Activated CD4-positive, alpha-beta T cell treated with anti-CD3 and anti-CD28 coated beads, Interleukin-2, Interleukin-4, amounts not matched to agents 100 ng/mL and 50 ng/mL, durations not matched to agents 16 hours and 8 hours (primary cell): ENCODE measurements at regions not wholly inside any gene's neighbourhood (a gene's known extent, or its start where the extent isn't known, plus 50 kb on each side); places are given as distances from the start of the nearest gene placed in this dataset.
"Not testable (repeated sequence)": the region's sequence is repeated elsewhere in the genome, so short reads cannot be mapped to it uniquely, and the experiment has no call there.

Experiments used
- DNase-seq: peaks from one replicate; pipeline ENCODE4 v3.0.0-alpha.2; 2020; ENCODE audit warnings: low spot score

DNA sequence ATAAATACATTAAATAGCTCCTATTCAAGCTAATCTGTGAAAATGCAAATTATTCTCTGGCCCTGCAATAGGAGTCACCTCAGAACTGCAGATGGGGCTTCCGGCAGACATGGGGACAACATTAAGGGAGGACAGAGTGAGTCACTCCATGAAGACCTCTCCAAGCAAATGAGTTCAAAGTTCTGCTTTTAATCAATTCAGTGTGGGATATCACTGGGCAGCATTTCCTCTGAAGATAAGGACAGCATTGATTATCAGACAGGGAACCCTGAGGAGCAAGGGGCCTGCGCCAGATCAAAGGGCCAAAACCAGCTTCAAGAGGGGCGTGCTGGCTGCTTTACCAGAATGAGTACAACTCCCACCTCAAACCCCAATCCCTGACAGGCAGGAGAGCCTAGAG lies 356.9 kb upstream of the KLHL29 start:
- no peak for DNase-seq

DNA sequence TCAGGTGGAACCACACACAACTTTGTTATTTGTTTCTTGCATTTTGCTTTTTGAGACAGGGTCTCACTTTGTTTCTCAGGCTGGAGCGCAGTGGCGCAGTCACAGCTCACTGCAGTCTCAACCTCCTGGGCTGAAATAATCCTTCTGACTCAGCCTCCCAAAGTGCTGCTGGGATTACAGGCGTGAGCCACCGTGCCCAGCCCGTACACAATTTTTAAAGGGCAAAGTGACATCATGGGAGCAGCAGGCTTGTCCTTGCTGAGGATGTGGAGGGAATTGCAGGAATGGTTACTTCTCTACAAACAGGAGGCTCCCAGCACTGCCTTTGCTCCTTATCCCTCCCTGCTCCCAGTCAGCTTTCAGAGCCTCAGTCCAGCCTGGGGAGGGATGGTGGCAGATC lies 355.9 kb upstream of the KLHL29 start:
- no peak for DNase-seq

DNA sequence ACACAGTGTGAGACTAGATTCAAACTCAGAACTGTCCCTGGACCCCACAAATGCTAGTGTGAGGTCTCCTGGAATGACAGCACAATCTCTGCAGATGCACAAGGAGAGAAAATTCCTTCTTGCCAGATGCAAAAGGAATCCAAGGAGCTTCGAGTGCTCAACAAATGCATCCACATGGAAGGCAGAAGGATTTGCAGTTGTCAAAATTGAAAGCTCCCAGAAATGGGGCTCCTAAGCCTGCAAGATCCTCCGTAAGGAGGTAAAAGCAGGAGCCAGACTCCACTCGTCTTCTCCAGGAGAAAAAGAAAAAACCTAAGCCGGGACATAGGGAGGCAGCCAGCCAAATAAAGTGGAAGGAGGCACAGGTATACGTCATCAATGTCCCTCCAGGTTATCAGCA lies 355.0 kb upstream of the KLHL29 start:
- no peak for DNase-seq

DNA sequence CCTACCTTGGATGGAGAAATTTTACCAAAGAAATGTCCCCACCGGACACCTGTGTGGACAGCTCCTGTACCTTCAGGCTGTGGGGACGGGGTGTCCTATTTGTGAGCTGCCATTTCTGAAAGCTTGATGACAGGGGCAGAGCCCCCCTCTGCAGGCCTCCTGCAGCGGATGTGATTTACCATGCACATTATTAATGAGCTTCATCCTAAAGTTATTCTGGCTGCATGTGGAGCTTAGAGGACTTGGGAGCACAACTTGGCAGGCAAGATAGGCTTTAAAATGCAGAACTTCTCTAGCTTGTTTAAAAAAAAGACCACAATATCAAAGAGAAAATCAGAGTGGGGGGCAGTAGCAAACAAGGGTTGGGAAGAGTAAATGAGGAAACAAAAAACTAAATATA lies 350.0 kb upstream of the KLHL29 start:
- DNase-seq = no peak

DNA sequence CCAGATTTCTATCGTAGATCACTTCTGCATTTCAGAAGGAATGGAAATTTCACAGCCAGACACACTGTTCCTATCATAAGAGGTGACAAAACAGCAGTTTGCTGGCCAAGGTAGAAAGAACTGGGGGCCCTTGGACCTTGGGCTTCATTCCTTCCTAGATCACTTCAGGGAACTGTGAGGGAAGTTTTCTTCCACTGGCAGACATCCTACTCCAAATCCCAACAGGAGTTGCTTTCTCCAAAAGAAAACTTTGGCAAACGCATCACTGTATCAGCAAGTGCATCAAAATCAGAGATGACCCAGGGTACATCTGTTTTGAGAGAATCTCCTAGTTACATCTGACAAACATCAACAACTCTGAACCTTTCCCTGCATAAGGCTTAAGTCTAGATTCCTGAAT lies 348.4 kb upstream of the KLHL29 start:
- no peak for DNase-seq

DNA sequence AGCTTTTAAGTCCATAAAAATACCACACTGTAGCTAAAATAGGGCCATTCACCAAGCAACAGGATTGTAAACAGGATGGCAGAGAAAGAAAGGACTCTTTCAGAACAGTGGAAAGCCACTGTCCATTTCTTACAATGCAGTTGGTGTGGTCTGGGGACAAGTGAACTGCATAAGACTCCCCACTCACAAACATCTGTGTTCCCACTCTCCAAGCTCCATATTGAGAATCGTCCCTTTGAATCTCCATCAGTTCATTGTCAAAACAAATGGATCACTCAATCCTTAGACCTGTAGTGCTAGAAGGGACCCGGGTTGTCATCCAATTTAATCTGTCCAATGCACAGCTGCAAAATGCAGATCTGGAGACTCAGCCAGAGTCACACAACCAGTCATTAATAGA lies 347.4 kb upstream of the KLHL29 start:
- no peak for DNase-seq

DNA sequence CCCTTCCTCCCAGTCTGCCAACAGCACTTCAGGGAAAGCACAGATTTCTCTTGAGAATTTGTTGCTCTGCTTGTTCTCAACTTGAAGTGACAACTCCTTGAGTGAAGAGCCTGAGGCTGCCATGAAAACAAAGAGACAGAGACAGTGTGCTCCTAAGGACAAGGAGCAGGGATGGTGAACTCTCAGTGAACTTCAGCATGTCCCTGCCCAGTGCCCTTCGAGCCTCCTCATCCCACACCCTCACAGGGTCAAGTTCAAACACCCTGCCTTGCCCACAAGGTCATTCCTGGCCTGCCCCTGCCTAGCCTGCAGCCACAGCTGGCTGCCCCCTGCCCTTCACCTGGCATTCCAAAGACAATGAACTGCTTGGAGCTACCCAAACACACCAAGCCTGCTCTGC lies 343.5 kb upstream of the KLHL29 start:
- DNase-seq = no peak

DNA sequence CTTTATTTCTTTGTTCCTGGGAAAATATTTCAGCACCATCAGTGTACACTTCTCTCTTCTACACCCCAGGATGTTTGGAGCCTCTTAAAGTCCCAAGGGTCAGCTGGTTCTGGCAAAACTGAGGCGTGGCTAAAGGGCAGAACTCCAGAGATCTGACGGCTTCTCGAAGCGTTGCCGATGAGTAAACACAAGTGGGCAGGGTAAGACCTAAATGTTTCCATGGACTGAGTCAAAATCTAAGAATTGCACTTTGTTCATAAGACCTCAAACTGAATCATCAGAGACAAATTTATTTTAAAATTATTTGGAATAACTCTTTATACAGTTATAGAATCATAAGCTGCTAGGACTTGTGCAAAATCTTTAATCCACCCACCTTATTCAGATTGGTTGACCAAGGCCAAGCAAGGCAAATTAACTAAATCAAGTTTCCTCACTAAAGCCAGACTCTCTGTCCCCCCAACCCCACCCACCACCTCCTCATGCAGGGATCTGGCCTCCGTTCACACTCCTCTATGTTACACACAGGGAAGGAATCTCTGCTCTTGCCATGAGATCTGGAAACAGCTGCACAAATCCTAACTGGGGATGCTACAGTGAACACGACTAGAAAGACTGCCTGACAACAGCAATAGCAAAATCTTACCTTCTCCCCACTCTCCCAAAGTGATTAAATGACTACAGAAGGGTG lies 342.6 kb upstream of the KLHL29 start:
- no peak for DNase-seq

DNA sequence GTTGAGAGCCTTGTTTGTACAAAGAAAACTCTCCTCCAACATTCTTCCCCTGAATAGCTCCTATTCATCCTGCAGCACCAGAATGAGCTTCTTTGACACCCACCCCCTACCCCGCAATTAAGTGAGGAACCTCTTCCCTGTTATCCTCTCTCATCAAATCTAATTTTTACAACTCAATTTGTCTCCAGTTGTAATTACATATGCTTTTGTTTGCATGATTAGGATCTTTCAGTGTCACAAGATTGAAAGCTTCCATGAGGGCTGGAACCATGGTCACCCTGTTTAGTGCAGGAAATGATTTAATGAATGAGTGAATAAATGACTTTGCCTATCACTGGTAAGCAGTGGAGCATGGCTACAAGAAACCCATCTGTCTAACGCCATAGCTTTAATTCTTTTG lies 334.6 kb upstream of the KLHL29 start:
- DNase-seq = no peak

DNA sequence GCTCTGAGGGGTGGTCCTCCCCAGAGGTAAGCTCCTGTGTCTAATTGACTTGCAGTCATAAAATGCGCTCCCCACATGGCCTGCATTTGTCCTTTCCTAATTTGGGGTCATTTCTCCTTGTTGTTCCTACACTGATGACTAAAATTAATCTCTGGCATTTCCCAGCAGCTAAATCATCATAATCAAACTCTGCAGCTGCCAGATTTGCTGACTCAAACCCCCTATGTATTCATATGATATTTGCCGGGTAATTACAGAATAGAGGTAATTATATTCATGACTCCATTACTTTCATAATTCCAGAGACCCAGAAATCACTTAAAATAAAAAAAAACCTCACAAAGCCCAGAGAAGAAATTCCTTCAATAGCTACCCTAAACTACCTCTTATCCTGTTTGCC lies 331.4 kb upstream of the KLHL29 start:
- no peak for DNase-seq

DNA sequence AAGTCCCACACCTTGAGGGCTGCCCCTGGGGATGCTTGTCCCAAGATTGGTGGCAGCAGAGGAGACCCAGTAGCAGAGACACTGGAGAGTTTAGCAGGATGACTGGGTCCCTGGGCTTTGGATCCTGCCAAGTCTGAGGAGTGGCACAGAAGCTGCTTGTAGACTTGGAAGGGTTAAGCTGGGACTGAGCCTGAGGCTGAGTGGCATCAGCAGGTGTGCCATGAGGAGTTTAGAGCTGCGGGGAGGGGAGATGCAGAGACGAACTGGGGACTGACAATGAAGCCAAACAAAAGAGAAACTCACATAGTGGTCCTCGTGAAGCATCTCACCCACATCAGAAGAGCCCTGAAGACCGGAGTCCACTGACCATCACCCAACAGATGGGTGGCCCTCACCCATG lies 329.7 kb upstream of the KLHL29 start:
- no peak for DNase-seq

DNA sequence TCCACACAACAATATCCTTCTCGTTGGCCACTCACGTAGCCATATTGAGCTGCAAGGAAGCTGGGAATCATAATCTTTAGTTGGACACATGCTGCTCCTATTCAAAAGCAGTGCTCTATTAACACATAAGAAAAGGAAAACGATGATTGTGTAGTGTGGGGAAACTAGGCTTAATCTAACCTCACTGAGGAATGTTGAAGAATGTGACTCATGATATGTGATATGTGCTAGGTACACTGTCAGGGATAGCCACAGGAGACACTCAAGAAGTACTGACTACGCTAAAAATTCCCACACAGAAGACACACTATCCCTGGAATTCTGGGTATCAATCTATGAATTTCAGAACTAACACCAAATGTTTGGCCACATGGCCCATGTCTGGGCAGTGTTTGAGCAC lies 328.1 kb upstream of the KLHL29 start:
- not testable (repeated sequence) for DNase-seq

DNA sequence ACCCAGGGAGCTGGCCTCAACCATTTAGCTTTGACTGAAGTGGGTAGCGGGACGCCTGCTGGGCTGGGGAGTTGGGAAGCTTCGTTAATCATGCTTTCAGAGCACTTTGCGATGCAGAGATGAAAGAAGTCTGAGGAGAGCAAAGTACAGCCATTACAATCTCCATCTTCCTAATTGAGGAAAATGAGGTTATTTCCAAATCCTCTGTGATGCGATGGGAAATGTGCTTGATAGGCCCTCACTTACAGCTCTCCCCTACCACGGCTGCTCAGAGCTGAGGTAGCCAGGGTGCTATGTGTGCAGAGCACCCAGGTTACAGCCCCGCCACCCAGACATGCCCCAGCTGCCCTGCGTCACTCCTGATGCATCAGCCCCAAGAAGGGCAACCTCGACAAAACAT lies 326.5 kb upstream of the KLHL29 start:
- no peak for DNase-seq

DNA sequence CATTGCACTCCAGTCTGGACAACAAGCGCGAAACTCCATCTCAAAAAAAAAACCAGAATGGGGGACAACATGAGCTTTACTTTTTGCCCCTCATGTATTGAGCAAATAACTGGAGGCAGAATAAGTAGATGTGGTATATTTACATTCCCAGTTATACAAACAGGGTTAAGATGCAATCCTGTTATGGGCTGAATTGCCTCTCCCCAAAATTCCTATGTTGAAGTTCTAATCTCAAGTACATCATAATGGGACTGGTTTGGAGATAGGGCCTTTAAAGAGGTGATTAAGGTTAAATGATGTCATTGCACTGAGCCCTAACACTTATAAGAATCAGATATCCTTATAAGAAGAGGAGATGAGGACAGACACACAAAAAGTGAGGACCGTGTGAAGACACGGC lies 319.8 kb upstream of the KLHL29 start:
- DNase-seq = no peak

DNA sequence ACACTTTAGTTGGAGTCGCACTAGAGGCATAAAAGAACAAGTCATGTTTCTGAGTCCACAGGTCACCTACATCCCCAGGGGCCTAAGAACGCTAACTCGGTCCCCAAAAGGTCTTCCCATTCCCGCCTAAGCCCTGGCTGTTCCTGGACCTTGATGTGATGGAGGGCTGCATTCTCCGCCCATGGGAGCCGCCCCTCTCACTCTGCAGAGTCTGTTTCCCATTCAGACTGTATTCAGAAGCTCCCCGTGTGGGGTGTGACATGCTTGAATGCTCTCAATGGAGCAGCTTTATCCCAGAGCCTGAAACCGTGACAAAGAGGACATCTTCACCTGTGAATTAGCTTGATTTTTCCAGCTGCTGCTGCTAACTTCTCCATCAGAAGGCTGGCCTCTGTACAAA lies 319.0 kb upstream of the KLHL29 start:
- DNase-seq = no peak

DNA sequence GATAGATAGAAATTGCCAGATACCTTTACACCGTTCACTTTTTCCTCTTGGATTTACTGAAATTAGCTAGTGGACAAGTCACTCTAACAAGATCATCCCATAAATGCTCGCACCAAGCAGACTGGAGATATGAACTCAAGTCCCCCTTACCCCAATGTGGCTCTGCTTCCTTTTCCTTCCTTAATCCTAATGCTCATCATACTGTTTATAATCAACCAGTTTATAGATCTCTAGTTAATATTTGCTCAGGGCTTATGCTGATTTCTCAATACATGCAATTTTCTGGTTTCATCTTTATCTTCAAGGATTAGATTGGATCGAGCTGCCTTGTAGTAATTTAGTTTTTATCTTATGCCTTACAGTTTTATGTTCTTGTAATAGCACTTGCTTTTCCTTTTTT lies 318.3 kb upstream of the KLHL29 start:
- DNase-seq = no peak

DNA sequence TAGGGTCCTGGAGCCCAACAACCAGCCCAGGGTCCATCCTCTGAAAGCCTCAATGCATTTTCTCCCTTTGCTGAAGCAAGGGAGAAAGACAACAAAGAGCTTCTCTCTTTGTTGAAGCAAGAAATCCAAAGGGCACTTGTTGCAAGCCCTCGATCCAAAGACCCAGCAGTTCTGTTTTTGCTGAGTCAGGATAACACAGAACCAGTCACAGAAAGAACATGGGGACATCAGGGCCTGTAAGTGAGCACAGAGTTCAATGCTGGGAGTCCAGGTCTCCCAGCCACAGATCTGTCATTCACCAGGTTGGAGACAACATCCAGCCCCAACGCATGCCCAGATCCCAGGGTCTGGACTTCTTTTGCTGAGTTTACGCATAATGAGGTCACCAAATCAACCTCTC lies 315.8 kb upstream of the KLHL29 start:
- DNase-seq = no peak

DNA sequence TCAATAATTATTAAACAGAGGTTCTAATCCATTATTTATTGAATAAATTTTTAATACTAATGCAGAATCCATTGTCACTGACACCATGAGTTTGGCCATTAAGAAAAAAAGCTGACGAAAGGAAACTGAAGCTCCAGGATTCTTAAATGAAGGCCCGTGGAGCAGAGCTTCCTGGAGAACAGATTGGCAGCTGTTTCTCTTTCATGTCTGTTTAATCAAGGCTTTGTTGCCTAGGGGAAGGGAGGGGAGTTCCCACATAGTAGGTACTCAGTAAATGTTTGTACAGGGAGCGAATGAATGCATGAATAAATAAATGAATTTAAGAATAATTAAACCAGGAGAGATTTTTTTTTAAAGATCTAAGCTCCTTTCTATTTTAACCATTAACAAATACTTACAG lies 315.1 kb upstream of the KLHL29 start:
- no peak for DNase-seq

DNA sequence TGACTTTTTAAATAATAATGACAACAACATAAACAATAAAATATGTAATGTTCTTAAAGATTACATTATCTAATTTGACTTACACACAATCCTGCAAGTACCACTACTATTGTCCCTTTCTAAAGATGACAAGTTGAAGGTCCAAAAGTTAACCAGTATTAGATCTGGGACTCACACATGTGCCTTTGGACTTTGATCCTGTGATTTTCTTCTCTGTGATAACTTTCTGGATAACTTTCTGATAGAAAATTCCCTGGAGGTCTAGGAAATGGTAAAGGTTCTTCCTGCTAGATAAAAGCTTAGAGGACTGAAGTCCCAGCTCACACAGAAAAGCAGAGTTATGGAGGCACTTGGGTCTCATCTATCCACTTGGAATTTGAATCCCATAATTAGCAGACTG lies 311.9 kb upstream of the KLHL29 start:
- DNase-seq = no peak

DNA sequence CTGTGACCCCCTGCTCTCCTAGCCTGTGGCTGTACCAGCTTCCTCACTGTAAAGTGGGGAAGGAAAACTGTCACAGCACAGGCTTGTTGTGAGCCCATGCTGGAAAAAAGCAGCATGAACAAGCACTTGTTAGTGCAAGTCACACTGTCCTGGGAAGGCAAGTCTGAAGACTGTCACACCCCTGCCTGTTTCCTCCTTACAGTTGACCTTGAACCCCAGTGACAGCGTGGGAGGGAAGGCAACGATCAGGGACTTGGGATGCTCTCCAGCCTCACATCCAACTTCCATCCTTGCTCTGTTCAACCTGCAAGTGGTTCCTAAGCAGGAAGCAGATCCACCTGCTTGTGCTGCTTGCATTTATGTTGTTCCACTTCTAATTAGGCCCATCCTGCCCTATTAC lies 311.3 kb upstream of the KLHL29 start:
- DNase-seq = no peak

DNA sequence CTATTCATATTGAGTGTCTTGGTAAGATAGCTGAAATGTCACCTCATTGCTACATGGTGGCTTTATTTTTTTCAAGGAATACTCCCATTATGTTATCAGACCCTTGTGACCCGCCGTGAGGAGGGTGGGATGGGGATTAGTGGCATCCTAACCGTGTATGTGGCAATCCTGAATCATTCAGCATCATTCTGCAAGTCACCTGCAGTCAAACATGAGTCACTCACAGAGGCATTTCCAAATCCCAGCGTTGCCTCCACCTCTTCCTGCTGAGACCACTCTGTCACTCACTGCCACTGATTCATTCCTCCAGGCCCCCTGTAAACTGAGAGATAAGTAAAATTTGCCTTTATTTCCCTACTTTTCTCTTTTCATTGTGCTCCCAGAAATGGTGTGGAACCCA lies 307.4 kb upstream of the KLHL29 start:
- no peak for DNase-seq

DNA sequence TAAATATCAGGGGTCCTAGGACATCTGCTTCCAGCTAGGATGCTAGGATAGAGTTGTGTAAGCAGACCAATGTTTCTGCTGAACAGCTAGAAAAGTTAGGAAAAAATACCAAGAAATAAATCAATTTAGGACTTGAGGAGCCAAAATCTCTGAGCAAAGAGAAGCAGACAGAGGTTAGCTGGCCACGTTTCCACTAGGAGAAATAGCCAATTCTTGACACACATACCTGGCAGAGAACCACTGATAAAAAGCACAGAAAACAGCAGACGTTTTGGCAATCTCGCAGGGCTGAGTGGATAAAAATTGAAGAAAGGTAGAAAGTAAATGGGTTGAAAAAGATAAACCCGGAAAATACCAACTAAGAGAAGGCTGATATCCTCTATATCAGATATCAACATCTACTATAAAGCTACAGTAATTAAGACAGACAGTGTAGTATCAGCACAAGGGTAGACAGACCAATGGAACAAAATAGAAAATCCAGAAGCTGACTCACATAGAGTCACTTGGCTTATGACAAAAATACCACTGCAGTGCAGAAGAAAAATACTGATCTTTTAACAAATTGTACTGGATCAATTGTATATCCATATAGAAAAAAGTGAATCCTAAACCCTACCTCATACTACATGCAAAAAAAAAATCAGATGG lies 306.1 kb upstream of the KLHL29 start:
- DNase-seq = no peak

DNA sequence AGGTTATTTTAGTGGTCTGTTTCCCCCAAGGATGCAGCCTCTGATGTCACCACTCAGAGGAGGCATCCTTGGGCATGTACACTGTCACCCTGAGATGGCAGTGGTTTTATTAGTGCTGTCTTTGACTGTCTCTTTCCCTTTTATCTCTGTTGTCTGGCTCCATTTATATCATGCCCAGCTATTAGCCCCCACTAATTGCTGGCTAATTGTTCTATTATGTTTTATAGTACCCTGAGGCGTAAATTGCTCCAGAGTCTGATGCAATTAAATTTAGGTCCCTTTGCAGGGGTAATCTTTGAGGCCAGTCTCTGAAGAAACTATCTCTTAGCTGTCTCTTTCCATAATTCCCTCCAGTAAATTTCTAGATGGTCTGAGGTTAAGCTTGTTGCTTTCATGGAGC lies 301.0 kb upstream of the KLHL29 start:
- no peak for DNase-seq

DNA sequence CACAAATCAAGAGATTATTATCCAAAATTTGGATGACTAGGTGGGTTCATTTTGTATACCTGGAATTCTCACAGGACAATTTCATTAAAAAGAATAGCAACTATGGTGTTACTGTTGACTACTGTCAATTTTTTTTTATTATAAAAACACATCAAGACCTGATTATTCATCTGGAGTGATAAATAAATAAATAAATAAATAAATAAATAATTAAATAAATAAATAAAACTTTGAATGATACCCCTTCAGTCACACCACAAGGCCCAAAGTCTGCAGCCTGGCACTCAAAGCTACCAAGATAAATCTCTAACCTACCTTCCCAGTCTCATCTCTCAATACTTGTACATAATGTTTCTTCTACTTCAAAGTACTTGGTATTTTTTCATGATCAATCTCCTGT lies 294.0 kb upstream of the KLHL29 start:
- DNase-seq = no peak
